Superior temporal gyrus (tissue), 1 donor: ENCODE measurements at regions not wholly inside any gene's neighbourhood (a gene's known extent, or its start where the extent isn't known, plus 50 kb on each side); places are given as distances from the start of the nearest gene placed in this dataset.
A peak's percentile ranks its signal among the peaks of the same experiment; 100 is the strongest.

Source experiments
- DNase-seq: peaks from one replicate; pipeline ENCODE4 v3.0.0-alpha.2; 2016; ENCODE audit errors: extremely low spot score

GRCh38 chr20:59403261-59403961 lies 103.0 kb downstream of the EDN3 start:
- peak; percentile 56 for DNase-seq

GRCh38 chr20:59403962-59404314 lies 103.5 kb downstream of the EDN3 start:
- no peak for DNase-seq

GRCh38 chr20:59404749-59405148 lies 104.3 kb downstream of the EDN3 start:
- DNase-seq, result no peak

DNA sequence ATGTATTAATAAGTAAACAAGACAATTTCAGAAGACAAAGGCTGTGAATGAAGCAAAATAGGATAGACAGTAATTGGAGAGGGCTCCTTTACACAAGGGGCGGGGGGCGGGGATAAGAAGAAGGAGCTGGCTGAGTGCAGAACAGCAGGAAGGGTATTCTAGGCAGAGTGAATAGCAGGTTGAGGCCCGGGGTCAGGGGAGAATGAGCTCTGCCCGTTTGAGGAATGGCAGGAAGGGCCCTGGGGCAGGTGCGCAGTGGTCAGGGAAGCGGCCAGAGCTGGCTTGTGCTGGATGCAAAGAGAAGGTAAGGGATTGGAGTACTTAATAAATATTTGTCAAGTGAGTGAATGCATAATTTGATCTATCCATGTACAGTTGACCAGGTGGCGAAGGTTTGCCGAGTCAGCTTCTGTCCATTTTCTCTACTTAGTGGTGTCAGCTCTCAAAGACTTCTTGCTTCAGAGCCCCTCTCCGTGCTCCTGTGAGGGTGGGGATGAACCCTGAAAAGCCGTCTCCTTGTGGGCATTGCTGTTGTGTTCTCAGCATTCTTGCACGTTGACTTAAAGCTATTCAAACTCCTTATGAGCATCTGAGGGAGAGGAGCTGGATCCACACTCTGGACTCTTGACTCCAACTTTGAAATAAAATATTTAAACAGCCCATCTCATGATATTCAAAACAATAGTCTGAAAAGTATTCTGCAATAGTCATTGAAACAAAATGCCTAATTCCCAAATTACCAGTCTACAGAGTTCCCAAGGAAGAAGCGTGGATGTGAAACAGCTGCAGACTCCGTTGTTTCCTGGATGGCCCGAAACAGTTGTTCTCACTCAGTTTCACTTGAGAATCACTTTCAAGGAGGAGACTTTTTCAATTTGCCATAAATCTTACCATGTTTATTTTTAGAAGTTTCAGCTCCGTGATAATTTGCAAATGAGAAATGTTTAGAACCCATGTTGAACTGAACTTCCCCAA lies 105.1 kb downstream of the EDN3 start:
- DNase-seq, result no peak

- no peak for DNase-seq
Measured at GRCh38 chr20:59406446-59406845, 106.0 kb downstream of the EDN3 start.

- no peak for DNase-seq
Measured at GRCh38 chr20:59411170-59411569, 110.8 kb downstream of the EDN3 start.

DNA sequence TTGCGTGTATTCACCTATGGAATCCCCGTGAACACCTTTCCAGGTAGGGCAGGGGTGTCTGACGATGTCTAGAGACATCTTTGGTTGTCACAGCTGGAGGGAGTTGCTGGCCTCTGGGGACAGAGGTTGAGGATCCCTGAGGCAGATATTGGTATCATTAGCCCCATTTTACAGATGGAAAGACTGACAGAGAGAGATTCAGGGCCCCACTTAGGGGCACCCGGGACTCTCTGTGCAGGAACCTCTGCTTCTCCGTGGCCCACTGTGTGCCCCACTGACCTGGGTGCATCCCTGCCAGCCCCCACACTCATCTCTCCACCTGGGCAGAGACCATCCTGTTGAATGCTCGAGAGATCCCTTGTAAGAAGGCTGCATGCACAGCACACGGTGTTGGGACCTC lies 111.2 kb downstream of the EDN3 start:
- no peak for DNase-seq

DNA sequence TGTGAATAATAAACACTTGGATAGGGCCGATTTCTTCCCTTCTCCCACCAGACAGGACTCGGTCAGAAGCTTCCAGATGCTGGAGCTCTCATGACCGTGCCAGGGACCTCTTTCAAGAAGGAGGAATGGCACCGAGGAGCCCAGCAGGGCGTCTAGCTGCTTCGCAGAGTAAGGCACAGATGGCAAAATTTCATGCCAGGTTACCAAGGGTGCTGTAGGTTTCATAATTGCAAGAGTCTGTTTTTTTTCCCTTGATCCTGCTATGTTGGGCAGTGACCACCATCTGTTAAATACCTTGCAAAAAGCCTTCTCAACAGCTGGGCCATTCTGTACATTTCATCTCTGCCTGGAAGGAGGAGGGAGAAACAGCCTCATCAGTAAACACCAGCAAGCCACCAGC lies 111.8 kb downstream of the EDN3 start:
- no peak for DNase-seq

DNA sequence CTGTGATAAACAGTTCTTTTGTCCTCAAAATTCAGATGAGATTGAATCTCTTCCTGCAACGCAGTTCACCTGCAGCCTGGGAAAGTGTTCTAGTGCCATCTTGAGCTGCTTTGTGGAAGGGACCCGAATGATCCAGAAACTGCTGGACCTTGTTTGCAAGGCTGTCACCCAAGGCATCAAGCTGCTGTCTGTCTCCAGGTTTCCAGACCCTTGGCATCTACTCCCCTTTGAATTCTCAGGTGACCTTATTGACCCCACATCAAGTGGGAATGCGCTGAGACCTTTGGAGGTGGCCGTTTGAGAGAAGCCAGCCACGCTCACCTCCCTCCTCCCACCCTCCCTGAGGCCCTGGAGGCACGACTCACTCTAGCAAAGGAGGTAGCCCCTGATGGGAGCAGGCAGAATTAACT lies 112.5 kb downstream of the EDN3 start:
- no peak for DNase-seq

DNA sequence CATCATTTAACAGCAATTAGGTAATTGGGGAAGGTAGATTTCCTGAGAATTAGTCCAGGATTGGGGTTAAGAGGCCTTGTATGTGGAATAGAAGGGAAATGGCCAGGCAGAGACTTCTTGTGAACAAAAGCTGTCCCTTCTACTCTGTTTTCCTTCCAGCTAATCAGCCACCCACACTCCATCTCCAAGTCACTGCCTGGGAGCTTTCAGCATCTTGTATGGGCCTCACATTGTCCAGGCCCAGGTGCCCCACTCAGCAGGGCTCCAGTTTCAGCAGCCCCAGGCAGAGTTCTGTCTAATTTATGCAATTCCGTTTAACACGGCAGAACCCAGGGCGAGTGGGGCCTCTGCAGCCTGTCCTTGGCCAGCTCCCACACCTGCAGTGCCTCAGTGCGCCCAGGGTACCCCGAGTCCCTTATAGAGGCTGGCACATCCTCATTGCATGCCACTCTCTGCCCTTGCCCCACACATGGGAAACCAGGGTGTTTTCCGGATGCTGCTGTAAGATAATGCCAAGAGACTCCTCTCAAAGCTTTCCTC lies 113.0 kb downstream of the EDN3 start:
- DNase-seq, result no peak

GRCh38 chr20:59414936-59415623 lies 114.7 kb downstream of the EDN3 start:
- DNase-seq, result no peak

- DNase-seq, result no peak
Measured at GRCh38 chr20:59416916-59417315, 116.5 kb downstream of the EDN3 start.

GRCh38 chr20:59421089-59421488 lies 120.7 kb downstream of the EDN3 start:
- DNase-seq, result no peak

GRCh38 chr20:59421920-59422637 lies 121.7 kb downstream of the EDN3 start:
- no peak for DNase-seq

GRCh38 chr20:59422872-59423544 lies 122.6 kb downstream of the EDN3 start:
- no peak for DNase-seq

GRCh38 chr20:59424976-59425375 lies 124.6 kb downstream of the EDN3 start:
- no peak for DNase-seq

DNA sequence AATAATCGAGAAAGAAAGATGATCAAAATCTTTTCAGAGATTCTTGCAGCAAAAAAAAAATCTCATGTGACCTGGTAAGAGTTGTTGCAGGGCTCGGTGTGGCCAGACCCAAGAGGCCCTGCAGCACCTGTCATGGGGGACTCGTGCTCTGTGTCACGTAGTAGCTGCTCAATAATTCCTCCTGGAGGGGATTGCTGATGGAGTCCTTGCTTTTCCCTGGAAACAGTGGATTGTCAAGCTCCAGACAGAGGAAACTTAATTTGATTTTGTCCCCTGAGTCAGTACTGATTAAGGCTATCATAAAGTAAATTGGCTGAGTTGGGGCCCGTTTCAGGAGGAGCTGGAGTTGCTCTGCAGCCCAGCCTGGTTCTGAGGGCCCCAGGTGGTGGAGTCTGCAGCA lies 125.2 kb downstream of the EDN3 start:
- no peak for DNase-seq

DNA sequence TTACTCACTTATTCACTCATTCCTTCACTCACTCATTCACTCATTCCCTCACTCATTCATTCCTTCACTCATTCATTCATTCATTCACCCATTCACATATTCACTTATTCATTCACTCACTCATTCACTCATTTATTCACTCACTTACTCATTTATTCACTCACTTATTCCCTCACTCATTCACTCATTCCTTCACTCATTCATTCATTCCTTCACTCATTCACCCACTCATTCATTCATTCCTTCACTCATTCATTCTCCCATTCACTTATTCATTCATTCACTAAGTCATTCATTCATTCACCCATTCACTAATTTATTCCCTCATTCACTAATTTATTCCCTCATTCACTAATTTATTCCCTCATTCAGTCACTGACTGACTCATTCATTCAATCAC lies 127.6 kb downstream of the EDN3 start:
- no peak for DNase-seq

DNA sequence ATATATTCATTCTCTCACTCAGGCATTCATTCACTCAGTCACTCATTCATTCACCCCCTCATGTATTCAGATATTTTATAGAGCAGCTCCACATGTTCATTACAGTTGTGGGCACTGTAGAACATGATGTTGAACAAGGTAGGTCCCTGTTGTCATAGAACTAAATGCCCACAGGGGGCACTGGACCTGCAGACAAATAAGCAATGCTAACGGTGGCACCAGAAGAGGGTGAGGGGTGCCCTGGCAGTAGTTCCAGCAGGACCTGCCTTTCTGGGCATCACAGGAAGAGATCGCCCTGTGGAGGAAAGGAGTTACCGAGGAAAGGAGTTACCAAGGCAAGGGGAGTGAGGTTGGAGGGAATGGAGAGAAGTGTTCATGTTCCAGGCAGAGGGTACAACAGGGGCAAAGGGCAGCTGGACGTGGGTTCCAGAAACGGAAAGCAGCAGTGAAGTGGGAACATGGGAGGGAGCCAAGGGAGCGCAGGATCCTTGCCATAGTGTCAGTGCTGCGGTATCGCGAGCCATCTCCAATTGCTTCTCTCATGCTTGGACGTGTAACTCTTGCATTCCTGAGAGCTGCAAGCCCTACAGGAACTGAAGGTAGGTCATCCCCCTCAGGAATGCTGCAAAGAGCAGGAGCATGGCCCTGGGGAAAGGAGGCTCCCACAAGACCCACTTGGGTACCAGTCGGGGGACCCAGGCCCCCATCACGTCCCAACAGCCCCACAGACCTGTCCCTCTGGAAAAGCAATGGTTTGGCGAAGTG lies 128.2 kb downstream of the EDN3 start:
- no peak for DNase-seq

GRCh38 chr20:59429396-59429795 lies 129.0 kb downstream of the EDN3 start:
- no peak for DNase-seq
